ENCODE measurements at regions not wholly inside any gene's neighbourhood (a gene's known extent, or its start where the extent isn't known, plus 50 kb on each side); places are given as distances from the start of the nearest gene placed in this dataset.

DNA sequence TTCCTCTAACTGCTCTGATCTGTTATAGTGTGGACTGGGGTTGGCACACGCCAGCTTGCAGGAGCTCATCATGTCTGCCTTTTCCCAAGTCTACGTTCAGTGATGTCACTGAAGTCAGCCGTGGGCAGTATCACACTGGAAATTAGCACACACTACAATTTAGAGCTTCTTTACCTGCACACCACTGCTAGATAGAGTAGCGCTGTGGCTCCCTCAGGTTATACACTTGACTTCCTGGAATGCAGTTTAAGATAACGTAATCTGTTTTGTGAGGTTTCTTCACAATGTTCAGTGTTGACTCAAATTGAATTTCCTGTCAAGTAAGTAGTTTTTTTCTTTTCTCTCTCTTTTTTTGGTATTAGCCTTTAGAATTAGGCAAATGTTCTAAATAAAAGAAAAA, 487.2 kb downstream of the DCDC2C start:
- Histone ChIP-seq H3K9me3 (ENCODE audit: insufficient read depth, low read length) (peaks cover 11% of the 10 kb centered on the region; the same call in 1 of the 2 replicates), H3K36me3 (ENCODE audit: insufficient read depth, insufficient read length, low read length) (no peaks in the 10 kb centered on the region), H3K9ac (ENCODE audit: insufficient read length, low read depth) (no peak overlapping the region), H3K4me3 (ENCODE audit: insufficient read length, low read depth) (no peak overlapping the region), H3K27me3 (ENCODE audit: insufficient read depth, insufficient read length) (no peaks in the 10 kb centered on the region), H3K4me1 (ENCODE audit: insufficient read depth, insufficient read length) (no peaks in the 10 kb centered on the region)
- no peak for DNase-seq (ENCODE audit: low read depth, low spot score)
- TF ChIP-seq YY1 (IDR thresholded peaks at IDR 0.05; ENCODE audit: insufficient read depth, insufficient read length) (no peak), SUZ12 (IDR thresholded peaks at IDR 0.05; ENCODE audit: extremely low read depth, insufficient read depth, insufficient read length) (no peak), ZNF274 (IDR thresholded peaks at IDR 0.05; ENCODE audit: low read depth, low read length) (no peak)

GRCh38 chr2:4192119-4192518, 488.7 kb downstream of the DCDC2C start:
- no peak for TF ChIP-seq ZNF274 (IDR thresholded peaks at IDR 0.05; ENCODE audit: low read depth, low read length)
- Histone ChIP-seq H3K4me1 (ENCODE audit: insufficient read depth, insufficient read length) (no peaks in the 10 kb centered on the region), H3K4me3 (ENCODE audit: insufficient read length, low read depth) (no peak overlapping the region), H3K9me3 (ENCODE audit: insufficient read depth, low read length) (peaks cover 11% of the 10 kb centered on the region; the same call in 1 of the 2 replicates), H3K27me3 (ENCODE audit: insufficient read depth, insufficient read length) (no peaks in the 10 kb centered on the region), H3K36me3 (ENCODE audit: insufficient read depth, insufficient read length, low read length) (no peaks in the 10 kb centered on the region), H3K9ac (ENCODE audit: insufficient read length, low read depth) (no peak overlapping the region)
- DNase-seq (ENCODE audit: low read depth, low spot score) = no peak

DNA sequence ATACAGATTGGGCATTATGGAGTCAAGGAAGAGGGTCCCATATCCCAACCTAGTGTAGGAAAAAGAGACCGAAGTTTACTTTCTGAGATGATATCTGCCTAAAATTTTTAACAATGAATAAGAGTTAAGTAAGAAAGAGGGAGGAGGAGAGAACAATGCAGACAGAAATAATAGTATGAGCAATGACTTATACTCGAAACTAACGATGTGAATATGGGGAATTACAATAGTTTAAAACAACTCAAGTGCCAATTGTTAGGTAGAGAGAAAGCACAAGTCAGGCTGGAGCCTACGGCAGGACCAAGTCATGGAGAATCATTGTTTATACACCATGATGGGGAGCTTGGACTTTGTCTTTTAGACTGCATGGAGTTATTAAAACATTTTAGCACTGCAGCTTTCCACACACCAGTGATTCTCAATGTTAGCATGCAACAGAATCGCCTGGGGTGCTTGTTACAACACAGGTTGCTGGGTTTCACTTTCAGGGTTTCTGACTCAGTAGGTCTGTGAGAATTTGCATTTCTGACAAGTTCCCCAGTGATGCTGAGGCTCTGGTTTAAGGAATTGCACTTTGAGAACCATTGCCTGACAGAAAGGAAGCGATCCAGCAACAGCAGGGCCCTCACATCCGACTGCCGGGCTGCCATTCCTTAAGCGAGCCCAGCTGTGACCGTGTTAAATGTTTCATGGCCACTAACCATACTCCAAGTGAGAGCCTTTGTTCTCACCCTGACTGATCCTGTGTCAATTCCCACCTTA, 511.2 kb downstream of the DCDC2C start:
- Histone ChIP-seq H3K27me3 (ENCODE audit: insufficient read depth, insufficient read length) (no peaks in the 10 kb centered on the region), H3K4me1 (ENCODE audit: insufficient read depth, insufficient read length) (no peaks in the 10 kb centered on the region), H3K9ac (ENCODE audit: insufficient read length, low read depth) (no peak overlapping the region), H3K4me3 (ENCODE audit: insufficient read length, low read depth) (no peak overlapping the region), H3K9me3 (ENCODE audit: insufficient read depth, low read length) (no peaks in the 10 kb centered on the region), H3K36me3 (ENCODE audit: insufficient read depth, insufficient read length, low read length) (no peaks in the 10 kb centered on the region)
- TF ChIP-seq ZNF274 (IDR thresholded peaks at IDR 0.05; ENCODE audit: low read depth, low read length) (no peak), SUZ12 (IDR thresholded peaks at IDR 0.05; ENCODE audit: extremely low read depth, insufficient read depth, insufficient read length) (no peak), YY1 (IDR thresholded peaks at IDR 0.05; ENCODE audit: insufficient read depth, insufficient read length) (no peak)
- no peak for DNase-seq (ENCODE audit: low read depth, low spot score)

DNA sequence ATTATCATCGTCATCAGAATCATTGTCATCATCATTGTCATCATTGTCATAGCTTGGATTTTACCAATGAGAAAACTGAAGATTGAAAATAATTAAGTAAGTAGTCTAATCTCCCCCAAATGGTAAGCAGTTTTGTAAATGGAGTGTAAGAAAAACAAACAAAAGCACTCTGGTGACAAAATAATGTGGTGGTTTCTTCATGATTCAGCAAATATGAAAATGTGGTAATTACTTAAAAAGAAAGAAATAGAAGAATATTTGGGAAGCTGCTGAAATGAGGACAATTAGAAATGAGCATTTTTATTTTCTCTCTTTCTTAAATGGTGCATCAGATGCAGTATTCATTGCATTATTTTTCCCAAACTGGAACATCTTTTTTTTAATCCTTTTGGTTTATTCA, 514.4 kb downstream of the DCDC2C start:
- H3K27me3 ChIP-seq (ENCODE audit: insufficient read depth, insufficient read length) = no peaks in the 10 kb centered on the region
- H3K4me3 ChIP-seq (ENCODE audit: insufficient read length, low read depth) = no peak overlapping the region
- TF ChIP-seq SUZ12 (IDR thresholded peaks at IDR 0.05; ENCODE audit: extremely low read depth, insufficient read depth, insufficient read length) (no peak), ZNF274 (IDR thresholded peaks at IDR 0.05; ENCODE audit: low read depth, low read length) (no peak), YY1 (IDR thresholded peaks at IDR 0.05; ENCODE audit: insufficient read depth, insufficient read length) (no peak)
- H3K4me1 ChIP-seq (ENCODE audit: insufficient read depth, insufficient read length) = no peaks in the 10 kb centered on the region
- no peak for DNase-seq (ENCODE audit: low read depth, low spot score)
- H3K9me3 ChIP-seq (ENCODE audit: insufficient read depth, low read length) = no peaks in the 10 kb centered on the region
- no peak overlapping the region for H3K9ac ChIP-seq (ENCODE audit: insufficient read length, low read depth)
- no peaks in the 10 kb centered on the region for H3K36me3 ChIP-seq (ENCODE audit: insufficient read depth, insufficient read length, low read length)

DNA sequence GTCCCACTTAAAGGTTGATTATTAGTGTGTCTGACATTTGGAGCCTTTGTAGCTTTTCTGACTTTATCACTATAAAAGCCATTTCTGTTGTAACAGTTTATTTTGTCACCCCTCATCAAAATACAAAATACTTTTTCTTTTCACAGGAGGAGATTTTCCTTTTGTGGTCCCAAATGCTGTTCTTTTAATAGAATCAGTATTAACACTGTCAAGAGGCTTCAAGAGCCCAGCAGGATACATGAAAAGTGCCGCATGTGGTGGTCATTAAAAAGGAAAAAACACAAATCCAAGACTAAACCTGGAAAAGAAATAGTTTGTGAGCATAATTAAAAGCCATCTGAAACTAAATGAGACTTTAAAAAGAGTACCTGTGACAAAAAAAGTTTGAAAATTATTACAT, 515.7 kb downstream of the DCDC2C start:
- no peak for DNase-seq (ENCODE audit: low read depth, low spot score)
- no peaks in the 10 kb centered on the region for H3K27me3 ChIP-seq (ENCODE audit: insufficient read depth, insufficient read length)
- H3K4me3 ChIP-seq (ENCODE audit: insufficient read length, low read depth) = no peak overlapping the region
- H3K36me3 ChIP-seq (ENCODE audit: insufficient read depth, insufficient read length, low read length) = no peaks in the 10 kb centered on the region
- H3K9ac ChIP-seq (ENCODE audit: insufficient read length, low read depth) = no peak overlapping the region
- H3K9me3 ChIP-seq (ENCODE audit: insufficient read depth, low read length) = no peaks in the 10 kb centered on the region
- H3K4me1 ChIP-seq (ENCODE audit: insufficient read depth, insufficient read length) = no peaks in the 10 kb centered on the region
- TF ChIP-seq YY1 (IDR thresholded peaks at IDR 0.05; ENCODE audit: insufficient read depth, insufficient read length) = no peak
- TF ChIP-seq SUZ12 (IDR thresholded peaks at IDR 0.05; ENCODE audit: extremely low read depth, insufficient read depth, insufficient read length) = no peak
- no peak for TF ChIP-seq ZNF274 (IDR thresholded peaks at IDR 0.05; ENCODE audit: low read depth, low read length)

DNA sequence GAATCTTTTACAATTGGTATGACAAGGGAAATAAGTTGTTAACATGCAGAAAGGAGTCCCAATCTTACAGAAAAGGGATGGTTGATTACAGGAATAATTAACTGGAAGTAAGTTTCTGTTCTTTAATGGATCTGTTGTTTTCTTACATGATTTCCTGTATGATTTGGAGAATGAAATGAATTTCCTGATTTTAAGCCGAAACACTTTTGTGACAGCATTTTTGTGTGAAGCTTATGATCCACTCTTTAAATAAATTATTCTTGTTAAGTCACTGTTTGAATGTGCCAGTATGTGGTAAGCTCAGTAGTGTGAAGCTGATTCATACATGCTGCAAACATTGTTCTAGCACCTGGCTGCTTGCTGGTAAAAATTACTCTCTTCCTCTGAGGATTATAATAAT, 516.2 kb downstream of the DCDC2C start:
- TF ChIP-seq SUZ12 (IDR thresholded peaks at IDR 0.05; ENCODE audit: extremely low read depth, insufficient read depth, insufficient read length) = no peak
- TF ChIP-seq YY1 (IDR thresholded peaks at IDR 0.05; ENCODE audit: insufficient read depth, insufficient read length) = no peak
- TF ChIP-seq ZNF274 (IDR thresholded peaks at IDR 0.05; ENCODE audit: low read depth, low read length) = no peak
- Histone ChIP-seq H3K4me1 (ENCODE audit: insufficient read depth, insufficient read length) (no peaks in the 10 kb centered on the region), H3K9me3 (ENCODE audit: insufficient read depth, low read length) (no peaks in the 10 kb centered on the region), H3K4me3 (ENCODE audit: insufficient read length, low read depth) (no peak overlapping the region), H3K27me3 (ENCODE audit: insufficient read depth, insufficient read length) (no peaks in the 10 kb centered on the region), H3K36me3 (ENCODE audit: insufficient read depth, insufficient read length, low read length) (no peaks in the 10 kb centered on the region), H3K9ac (ENCODE audit: insufficient read length, low read depth) (no peak overlapping the region)
- DNase-seq (ENCODE audit: low read depth, low spot score) = no peak

- TF ChIP-seq SUZ12 (IDR thresholded peaks at IDR 0.05; ENCODE audit: extremely low read depth, insufficient read depth, insufficient read length) = no peak
- no peak for TF ChIP-seq ZNF274 (IDR thresholded peaks at IDR 0.05; ENCODE audit: low read depth, low read length)
- no peak for TF ChIP-seq YY1 (IDR thresholded peaks at IDR 0.05; ENCODE audit: insufficient read depth, insufficient read length)
- no peak for DNase-seq (ENCODE audit: low read depth, low spot score)
- no peak overlapping the region for H3K9ac ChIP-seq (ENCODE audit: insufficient read length, low read depth)
- no peak overlapping the region for H3K4me3 ChIP-seq (ENCODE audit: insufficient read length, low read depth)
- H3K4me1 ChIP-seq (ENCODE audit: insufficient read depth, insufficient read length) = no peaks in the 10 kb centered on the region
- no peaks in the 10 kb centered on the region for H3K27me3 ChIP-seq (ENCODE audit: insufficient read depth, insufficient read length)
- no peaks in the 10 kb centered on the region for H3K36me3 ChIP-seq (ENCODE audit: insufficient read depth, insufficient read length, low read length)
- no peaks in the 10 kb centered on the region for H3K9me3 ChIP-seq (ENCODE audit: insufficient read depth, low read length)
Observed at GRCh38 chr2:4221434-4221833, 518.1 kb downstream of the DCDC2C start.
